ENCODE measurements at regions not wholly inside any gene's neighbourhood (a gene's known extent, or its start where the extent isn't known, plus 50 kb on each side); places are given as distances from the start of the nearest gene placed in this dataset.

DNA sequence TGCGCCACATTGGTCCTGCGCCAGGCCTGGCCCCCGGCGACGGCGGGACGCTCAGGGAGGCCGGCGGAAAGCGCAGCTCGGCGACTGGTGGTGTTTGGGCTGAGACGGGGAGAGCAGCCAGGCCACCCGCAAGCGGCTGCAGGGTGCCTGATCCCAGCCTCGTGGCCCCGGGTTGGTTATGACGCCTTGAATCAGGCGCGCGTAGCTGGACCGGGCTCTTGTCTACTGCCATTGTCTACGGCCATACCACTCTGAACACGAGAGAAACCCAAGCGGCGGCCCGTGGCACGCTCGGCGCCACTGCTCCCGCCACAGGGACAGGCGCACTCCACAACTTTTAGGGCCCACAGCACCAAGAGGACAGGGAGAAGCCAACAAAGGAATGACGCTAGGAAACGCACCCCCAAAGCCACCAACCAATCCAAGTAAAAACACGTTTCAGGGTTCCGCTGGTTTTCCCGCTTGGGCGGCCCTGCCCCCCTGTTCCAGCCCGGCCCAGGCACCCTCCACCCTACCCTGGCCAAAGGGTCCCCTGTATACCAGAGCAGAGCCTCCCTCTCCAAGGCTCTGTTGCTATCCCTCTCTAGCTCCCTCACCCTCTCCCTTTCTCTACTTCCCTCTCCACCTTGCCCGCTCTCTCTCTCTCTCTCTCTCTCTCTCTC is 1849.3 kb upstream of the DEFB115 start:
- TF ChIP-seq, protein P1, sequence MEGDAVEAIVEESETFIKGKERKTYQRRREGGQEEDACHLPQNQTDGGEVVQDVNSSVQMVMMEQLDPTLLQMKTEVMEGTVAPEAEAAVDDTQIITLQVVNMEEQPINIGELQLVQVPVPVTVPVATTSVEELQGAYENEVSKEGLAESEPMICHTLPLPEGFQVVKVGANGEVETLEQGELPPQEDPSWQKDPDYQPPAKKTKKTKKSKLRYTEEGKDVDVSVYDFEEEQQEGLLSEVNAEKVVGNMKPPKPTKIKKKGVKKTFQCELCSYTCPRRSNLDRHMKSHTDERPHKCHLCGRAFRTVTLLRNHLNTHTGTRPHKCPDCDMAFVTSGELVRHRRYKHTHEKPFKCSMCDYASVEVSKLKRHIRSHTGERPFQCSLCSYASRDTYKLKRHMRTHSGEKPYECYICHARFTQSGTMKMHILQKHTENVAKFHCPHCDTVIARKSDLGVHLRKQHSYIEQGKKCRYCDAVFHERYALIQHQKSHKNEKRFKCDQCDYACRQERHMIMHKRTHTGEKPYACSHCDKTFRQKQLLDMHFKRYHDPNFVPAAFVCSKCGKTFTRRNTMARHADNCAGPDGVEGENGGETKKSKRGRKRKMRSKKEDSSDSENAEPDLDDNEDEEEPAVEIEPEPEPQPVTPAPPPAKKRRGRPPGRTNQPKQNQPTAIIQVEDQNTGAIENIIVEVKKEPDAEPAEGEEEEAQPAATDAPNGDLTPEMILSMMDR (conservative IDR thresholded peaks at IDR 0.05; ENCODE audit: low read length): no peak
- no peak for TF ChIP-seq EZH2phosphoT487 (IDR thresholded peaks at IDR 0.05; ENCODE audit: borderline replicate concordance)
